Liver (tissue), 8 donors: ENCODE measurements at regions not wholly inside any gene's neighbourhood (a gene's known extent, or its start where the extent isn't known, plus 50 kb on each side); places are given as distances from the start of the nearest gene placed in this dataset.

Experiments used
- DNase-seq: peaks from one replicate; pipeline ENCODE4 v3.0.0-alpha.2; 2017; ENCODE audit warnings: low spot score
- H3K27ac ChIP-seq, 2 donors: one replicate each; pipeline ENCODE4 v1.7.0; 2013; ENCODE audit warnings: inconsistent platforms in 2 of 2, low read length in 2 of 2, control low read depth in 1 of 2, low read depth in 1 of 2, mild to moderate bottlenecking in 1 of 2
- H3K27me3 ChIP-seq, 4 donors: one replicate each; pipeline versions ENCODE4 v1.6.1 to v1.7.0; 2013; ENCODE audit warnings: low read length in 3 of 4, inconsistent platforms in 1 of 4, mild to moderate bottlenecking in 1 of 4, moderate library complexity in 1 of 4; ENCODE audit not compliant: control insufficient read depth in 4 of 4, insufficient read depth in 4 of 4
- H3K36me3 ChIP-seq, 4 donors: one replicate each; pipeline versions ENCODE4 v1.6.1 to v1.7.0; 2013; ENCODE audit warnings: low read length in 3 of 4, mild to moderate bottlenecking in 3 of 4, low read depth in 1 of 4, moderate library complexity in 1 of 4; ENCODE audit not compliant: control insufficient read depth in 4 of 4, insufficient read depth in 3 of 4
- H3K4me1 ChIP-seq, 4 donors: one replicate each; pipeline versions ENCODE4 v1.6.1 to v1.7.0; 2013; ENCODE audit warnings: low read length in 3 of 4, mild to moderate bottlenecking in 3 of 4, moderate library complexity in 1 of 4; ENCODE audit not compliant: control insufficient read depth in 4 of 4, insufficient read depth in 4 of 4
- H3K4me3 ChIP-seq, 3 donors: one replicate each; pipeline versions ENCODE4 v1.6.1 to v1.7.0; 2013; ENCODE audit warnings: low read length in 3 of 3, control low read depth in 1 of 3, low read depth in 1 of 3, mild to moderate bottlenecking in 1 of 3
- H3K9ac ChIP-seq, 2 donors: one replicate each; pipeline ENCODE4 v1.7.0; 2013; ENCODE audit warnings: low read length in 2 of 2, mild to moderate bottlenecking in 2 of 2, moderate library complexity in 2 of 2, control low read depth in 1 of 2, low read depth in 1 of 2
- H3K9me3 ChIP-seq, 4 donors: one replicate each; pipeline versions ENCODE4 v1.6.1 to v1.7.0; 2013; ENCODE audit warnings: low read length in 3 of 4; ENCODE audit not compliant: control insufficient read depth in 4 of 4
- ATF3 ChIP-seq: IDR thresholded peaks from 2 replicates; pipeline ENCODE4 v1.6.1; 2016; ENCODE audit warnings: antibody characterized with exemption
- CTCF ChIP-seq: fragments of 150-350 bp; IDR thresholded peaks from 2 replicates; pipeline ENCODE4 v1.5.1; 2017; ENCODE audit warnings: improper control_type of control experiment, low read depth, low read length; ENCODE audit not compliant: missing input control
- EGR1 ChIP-seq, 2 donors: IDR thresholded peaks; 2 replicates each; pipeline ENCODE4 v1.6.1; 2016 to 2018; ENCODE audit warnings: antibody characterized with exemption in 2 of 2, low read depth in 2 of 2
- FOXA1 ChIP-seq: IDR thresholded peaks from 2 replicates; pipeline ENCODE4 v1.6.1; 2016; ENCODE audit warnings: antibody characterized with exemption
- FOXA2 ChIP-seq: IDR thresholded peaks from 2 replicates; pipeline ENCODE4 v1.6.1; 2016; ENCODE audit warnings: antibody characterized with exemption
- GABPA ChIP-seq, 2 donors: IDR thresholded peaks in 1 of 2; conservative IDR thresholded peaks in 1 of 2; 2 replicates each; pipeline ENCODE4 v1.6.1; 2016; ENCODE audit warnings: antibody characterized with exemption in 2 of 2, mild to moderate bottlenecking in 1 of 2, moderate library complexity in 1 of 2
- HNF4A ChIP-seq, 2 donors: conservative IDR thresholded peaks; 2 replicates each; pipeline ENCODE4 v1.6.1; 2016; ENCODE audit warnings: antibody characterized with exemption in 2 of 2, mild to moderate bottlenecking in 2 of 2
- HNF4G ChIP-seq: IDR thresholded peaks from 2 replicates; pipeline ENCODE4 v1.6.1; 2016; ENCODE audit warnings: antibody characterized with exemption
- JUND ChIP-seq, 2 donors: IDR thresholded peaks; 2 replicates each; pipeline ENCODE4 v1.6.1; 2016; ENCODE audit warnings: antibody characterized with exemption in 2 of 2
- MAX ChIP-seq: IDR thresholded peaks from 2 replicates; pipeline ENCODE4 v1.6.1; 2016; ENCODE audit warnings: antibody characterized with exemption
- NR2F2 ChIP-seq: IDR thresholded peaks from 2 replicates; pipeline ENCODE4 v1.6.1; 2016; ENCODE audit warnings: antibody characterized with exemption
- RAD21 ChIP-seq, 2 donors: IDR thresholded peaks; 2 replicates each; pipeline ENCODE4 v1.6.1; 2016; ENCODE audit warnings: antibody characterized with exemption in 2 of 2, mild to moderate bottlenecking in 2 of 2
- RXRA ChIP-seq, 2 donors: IDR thresholded peaks; 2 replicates each; pipeline ENCODE4 v1.6.1; 2017 to 2018; ENCODE audit warnings: antibody characterized with exemption in 2 of 2, mild to moderate bottlenecking in 1 of 2
- SP1 ChIP-seq: IDR thresholded peaks from 2 replicates; pipeline ENCODE4 v1.6.1; 2018; ENCODE audit warnings: antibody characterized with exemption, mild to moderate bottlenecking
- TAF1 ChIP-seq: conservative IDR thresholded peaks from 2 replicates; pipeline ENCODE4 v1.6.1; 2016; ENCODE audit warnings: antibody characterized with exemption, mild to moderate bottlenecking
- YY1 ChIP-seq: IDR thresholded peaks from 2 replicates; pipeline ENCODE4 v1.6.1; 2016; ENCODE audit warnings: antibody characterized with exemption, mild to moderate bottlenecking
- WGBS: extraction: QIAGEN DNeasy Blood & Tissue Kit; methylation state at CpG from one replicate; pipeline ENCODE4 v1.1.7; 2013; 5-methylcytosine and 5-hydroxymethylcytosine counted together
- TF ChIP-seq, protein P1 (sequence below): IDR thresholded peaks from 2 replicates; pipeline ENCODE4 v1.6.1; 2016; ENCODE audit warnings: antibody characterized with exemption
- TF ChIP-seq, protein P2 (sequence below): IDR thresholded peaks from 2 replicates; pipeline ENCODE4 v1.6.1; 2016; ENCODE audit warnings: antibody characterized with exemption, mild to moderate bottlenecking
- donor health status: healthy.
- donor health status: healthy.
- donor health status: healthy.
- donor health status: healthy.
- donor health status: healthy.

DNA sequence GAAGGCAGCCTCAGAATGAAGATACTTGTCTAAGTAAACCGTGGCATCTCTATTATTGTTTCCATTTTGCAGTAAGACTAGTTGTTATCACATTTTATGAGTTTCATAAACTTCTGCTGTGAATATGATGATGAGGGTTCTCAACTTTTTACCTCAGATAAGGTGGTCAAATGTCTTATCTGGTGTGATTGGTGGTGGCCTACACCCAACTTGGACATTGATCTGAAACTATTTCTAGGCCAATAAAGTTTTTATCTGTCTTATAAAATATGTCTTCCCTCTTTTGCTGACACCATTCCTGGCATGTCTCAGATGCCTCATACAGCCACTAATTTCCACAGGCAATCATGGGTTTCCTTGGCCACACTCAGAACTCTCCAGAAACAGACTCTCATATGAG lies 480.3 kb upstream of the NR3C2 start (continued):
- TF ChIP-seq GABPA (IDR thresholded peaks at IDR 0.05 in 1 of 2, conservative IDR thresholded peaks at IDR 0.05 in 1 of 2): no peak
- no peak for TF ChIP-seq YY1
- no peak for TF ChIP-seq RAD21 (IDR thresholded peaks at IDR 0.05)
- no peak for TF ChIP-seq MAX
- TF ChIP-seq, protein P1, sequence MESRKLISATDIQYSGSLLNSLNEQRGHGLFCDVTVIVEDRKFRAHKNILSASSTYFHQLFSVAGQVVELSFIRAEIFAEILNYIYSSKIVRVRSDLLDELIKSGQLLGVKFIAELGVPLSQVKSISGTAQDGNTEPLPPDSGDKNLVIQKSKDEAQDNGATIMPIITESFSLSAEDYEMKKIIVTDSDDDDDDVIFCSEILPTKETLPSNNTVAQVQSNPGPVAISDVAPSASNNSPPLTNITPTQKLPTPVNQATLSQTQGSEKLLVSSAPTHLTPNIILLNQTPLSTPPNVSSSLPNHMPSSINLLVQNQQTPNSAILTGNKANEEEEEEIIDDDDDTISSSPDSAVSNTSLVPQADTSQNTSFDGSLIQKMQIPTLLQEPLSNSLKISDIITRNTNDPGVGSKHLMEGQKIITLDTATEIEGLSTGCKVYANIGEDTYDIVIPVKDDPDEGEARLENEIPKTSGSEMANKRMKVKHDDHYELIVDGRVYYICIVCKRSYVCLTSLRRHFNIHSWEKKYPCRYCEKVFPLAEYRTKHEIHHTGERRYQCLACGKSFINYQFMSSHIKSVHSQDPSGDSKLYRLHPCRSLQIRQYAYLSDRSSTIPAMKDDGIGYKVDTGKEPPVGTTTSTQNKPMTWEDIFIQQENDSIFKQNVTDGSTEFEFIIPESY: no peak
- no peak for TF ChIP-seq HNF4A (conservative IDR thresholded peaks at IDR 0.05)
- TF ChIP-seq RXRA (IDR thresholded peaks at IDR 0.05): no peak
- TF ChIP-seq FOXA1: no peak
- TF ChIP-seq TAF1: no peak
- TF ChIP-seq HNF4G: no peak

DNA sequence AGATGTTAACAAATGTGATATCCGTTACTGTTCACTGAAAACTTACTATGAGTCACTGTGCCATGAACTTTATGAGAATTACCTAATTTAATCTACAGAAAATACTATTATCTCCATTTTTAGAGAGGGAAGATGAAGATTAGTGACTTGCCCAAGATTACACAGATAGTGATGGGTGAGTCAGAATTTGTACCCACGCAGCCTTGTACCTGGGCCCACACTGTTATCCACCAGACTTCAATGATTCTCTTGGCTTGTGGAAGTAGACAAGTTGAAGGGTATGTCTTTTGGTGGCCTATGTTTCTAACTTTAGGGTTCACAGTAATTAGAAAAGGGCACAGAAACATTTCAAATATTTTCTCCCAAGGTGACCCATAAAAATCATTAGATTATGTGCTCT lies 472.5 kb upstream of the NR3C2 start:
- H3K27me3 ChIP-seq: no peaks in the 10 kb centered on the region
- H3K9me3 ChIP-seq: no peaks in the 10 kb centered on the region
- TF ChIP-seq TAF1 (no peak), HNF4G (no peak), NR2F2 (no peak), RXRA (IDR thresholded peaks at IDR 0.05) (no peak), HNF4A (conservative IDR thresholded peaks at IDR 0.05) (no peak)
- H3K4me3 ChIP-seq: no peak overlapping the region
- no peak overlapping the region for H3K27ac ChIP-seq
- no peaks in the 10 kb centered on the region for H3K36me3 ChIP-seq
- no peaks in the 10 kb centered on the region for H3K4me1 ChIP-seq
- 88% methylated on average over 2 of the region's 2 CpGs for WGBS
- no peak for DNase-seq
- no peak overlapping the region for H3K9ac ChIP-seq

DNA sequence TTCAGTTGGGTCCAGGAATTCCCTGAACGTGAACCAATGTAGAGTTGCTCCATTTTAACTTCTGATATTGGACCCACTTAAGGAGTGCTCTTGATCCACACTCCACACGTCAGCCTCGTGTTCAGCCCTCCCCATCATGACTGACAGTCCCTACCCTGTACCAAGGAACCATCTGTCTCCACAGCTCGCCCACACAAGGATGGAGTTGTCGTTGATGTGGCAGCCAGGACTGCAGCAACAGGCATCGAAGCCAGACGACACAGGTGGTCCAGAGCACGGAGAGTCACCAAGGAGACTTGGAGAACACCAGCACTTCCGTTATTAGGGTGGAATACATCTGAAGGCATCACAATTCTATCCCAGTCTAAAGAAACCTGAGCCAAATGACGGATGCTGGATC lies 472.1 kb upstream of the NR3C2 start:
- 79% methylated on average over 10 of the region's 10 CpGs for WGBS
- no peak for TF ChIP-seq FOXA1
- TF ChIP-seq, protein P2, sequence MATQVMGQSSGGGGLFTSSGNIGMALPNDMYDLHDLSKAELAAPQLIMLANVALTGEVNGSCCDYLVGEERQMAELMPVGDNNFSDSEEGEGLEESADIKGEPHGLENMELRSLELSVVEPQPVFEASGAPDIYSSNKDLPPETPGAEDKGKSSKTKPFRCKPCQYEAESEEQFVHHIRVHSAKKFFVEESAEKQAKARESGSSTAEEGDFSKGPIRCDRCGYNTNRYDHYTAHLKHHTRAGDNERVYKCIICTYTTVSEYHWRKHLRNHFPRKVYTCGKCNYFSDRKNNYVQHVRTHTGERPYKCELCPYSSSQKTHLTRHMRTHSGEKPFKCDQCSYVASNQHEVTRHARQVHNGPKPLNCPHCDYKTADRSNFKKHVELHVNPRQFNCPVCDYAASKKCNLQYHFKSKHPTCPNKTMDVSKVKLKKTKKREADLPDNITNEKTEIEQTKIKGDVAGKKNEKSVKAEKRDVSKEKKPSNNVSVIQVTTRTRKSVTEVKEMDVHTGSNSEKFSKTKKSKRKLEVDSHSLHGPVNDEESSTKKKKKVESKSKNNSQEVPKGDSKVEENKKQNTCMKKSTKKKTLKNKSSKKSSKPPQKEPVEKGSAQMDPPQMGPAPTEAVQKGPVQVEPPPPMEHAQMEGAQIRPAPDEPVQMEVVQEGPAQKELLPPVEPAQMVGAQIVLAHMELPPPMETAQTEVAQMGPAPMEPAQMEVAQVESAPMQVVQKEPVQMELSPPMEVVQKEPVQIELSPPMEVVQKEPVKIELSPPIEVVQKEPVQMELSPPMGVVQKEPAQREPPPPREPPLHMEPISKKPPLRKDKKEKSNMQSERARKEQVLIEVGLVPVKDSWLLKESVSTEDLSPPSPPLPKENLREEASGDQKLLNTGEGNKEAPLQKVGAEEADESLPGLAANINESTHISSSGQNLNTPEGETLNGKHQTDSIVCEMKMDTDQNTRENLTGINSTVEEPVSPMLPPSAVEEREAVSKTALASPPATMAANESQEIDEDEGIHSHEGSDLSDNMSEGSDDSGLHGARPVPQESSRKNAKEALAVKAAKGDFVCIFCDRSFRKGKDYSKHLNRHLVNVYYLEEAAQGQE: no peak
- no peak for TF ChIP-seq SP1
- TF ChIP-seq, protein P1: no peak
- TF ChIP-seq MAX: no peak
- no peak for TF ChIP-seq GABPA (IDR thresholded peaks at IDR 0.05 in 1 of 2, conservative IDR thresholded peaks at IDR 0.05 in 1 of 2)
- no peak for TF ChIP-seq EGR1 (IDR thresholded peaks at IDR 0.05; ENCODE audit: low read depth in 2 of 2)
- no peak for TF ChIP-seq NR2F2
- no peak for TF ChIP-seq YY1
- no peak for TF ChIP-seq ATF3
- no peak for TF ChIP-seq FOXA2
- TF ChIP-seq JUND (IDR thresholded peaks at IDR 0.05): no peak
- TF ChIP-seq TAF1: no peak
- TF ChIP-seq RXRA (IDR thresholded peaks at IDR 0.05): no peak
- no peak for TF ChIP-seq HNF4G
- TF ChIP-seq HNF4A (conservative IDR thresholded peaks at IDR 0.05): no peak
- TF ChIP-seq CTCF: no peak
- no peak for TF ChIP-seq RAD21 (IDR thresholded peaks at IDR 0.05)
- Histone ChIP-seq H3K36me3 (no peaks in the 10 kb centered on the region), H3K27ac (no peak overlapping the region), H3K27me3 (no peaks in the 10 kb centered on the region), H3K4me1 (no peaks in the 10 kb centered on the region), H3K4me3 (no peak overlapping the region), H3K9ac (no peak overlapping the region), H3K9me3 (no peaks in the 10 kb centered on the region)
- no peak for DNase-seq
